Caco-2 (cell line): ENCODE measurements at regions not wholly inside any gene's neighbourhood (a gene's known extent, or its start where the extent isn't known, plus 50 kb on each side); places are given as distances from the start of the nearest gene placed in this dataset.
"Not testable (repeated sequence)": the region's sequence is repeated elsewhere in the genome, so short reads cannot be mapped to it uniquely, and the experiment has no call there.

Experiments
- BruUV-seq: library from RNA; stranded (reverse); fragments of 400-500 nt; replicated peaks from 2 replicates; lab custom pipeline; 2021; lab: Mats Ljungman, UMichigan
- CTCF ChIA-PET: fragments of 300-600 bp; sonication (Branson Sonifier 250); formaldehyde crosslinking; loops from one replicate; lab custom pipeline; 2022; ENCODE audit warnings: antibody characterized with exemption; lab: Charles Lee
- POLR2A ChIA-PET: fragments of 300-600 bp; sonication (Branson Sonifier 250); formaldehyde crosslinking; loops from one replicate; lab custom pipeline; 2022; ENCODE audit warnings: antibody characterized with exemption; lab: Charles Lee
- DNase-seq, 2 experiments: peaks; one replicate each; pipeline versions ENCODE4 v3.0.0 to v3.0.0-alpha.2; 2020 to 2022
- H3K27me3 ChIP-seq: replicated peaks from 2 replicates; pipeline ENCODE4 v1.6.0; 2011; ENCODE audit warnings: low read length; ENCODE audit not compliant: control insufficient read depth, insufficient read depth
- H3K36me3 ChIP-seq: 2 replicates; pipeline ENCODE4 v1.5.1; 2011; ENCODE audit warnings: low read length; ENCODE audit not compliant: control insufficient read depth, insufficient read depth
- H3K4me1 ChIP-seq: fragments of 250-450 bp; sonication (Bioruptor Pico); 2 replicates; pipeline ENCODE4 v1.5.1; 2020; ENCODE audit warnings: mild to moderate bottlenecking
- H3K4me3 ChIP-seq: 2 replicates; pipeline ENCODE4 v1.5.1; 2011; ENCODE audit warnings: low read depth, mild to moderate bottlenecking, control low read depth, low read length
- H3K9me3 ChIP-seq: fragments of 250-450 bp; sonication (Bioruptor Pico); 2 replicates; pipeline ENCODE4 v1.5.1; 2020; ENCODE audit warnings: mild to moderate bottlenecking, moderate library complexity
- H3K27ac Mint-ChIP-seq: one replicate; pipeline ENCODE4 v1.8.0; 2022; ENCODE audit warnings: mixed read lengths; ENCODE audit not compliant: unreplicated experiment
- H3K27me3 Mint-ChIP-seq: one replicate; pipeline ENCODE4 v1.8.0; 2022; ENCODE audit warnings: mixed read lengths; ENCODE audit not compliant: insufficient read depth, unreplicated experiment
- H3K36me3 Mint-ChIP-seq: one replicate; pipeline ENCODE4 v1.8.0; 2022; ENCODE audit warnings: mild to moderate bottlenecking, mixed read lengths; ENCODE audit not compliant: insufficient read depth, unreplicated experiment
- H3K4me1 Mint-ChIP-seq: one replicate; pipeline ENCODE4 v1.8.0; 2022; ENCODE audit warnings: low read depth, mixed read lengths; ENCODE audit not compliant: unreplicated experiment
- H3K4me3 Mint-ChIP-seq: one replicate; pipeline ENCODE4 v1.8.0; 2022; ENCODE audit warnings: mild to moderate bottlenecking, moderate library complexity, mixed read lengths; ENCODE audit not compliant: unreplicated experiment
- H3K9me3 Mint-ChIP-seq: one replicate; pipeline ENCODE4 v1.8.0; 2022; ENCODE audit warnings: mixed read lengths; ENCODE audit not compliant: unreplicated experiment
- intact Hi-C: fragments of 100-400 bp; cut with micrococcal nuclease; formaldehyde crosslinking; loops from one replicate; pipeline ENCODE4 v1.10.0; 2022; ENCODE audit not compliant: unreplicated experiment
- TF ChIP-seq, protein P1 (sequence below), 2 experiments: fragments of 200-600 bp in 1 of 2; IDR thresholded peaks; 1 replicate in 1 of 2; 2 replicates in 1 of 2; pipeline versions ENCODE4 v1.5.1 to v1.8.0; 2011 to 2022; ENCODE audit warnings: antibody characterized with exemption in 1 of 2, control low read depth in 1 of 2, inconsistent platforms in 1 of 2, low read depth in 1 of 2, low read length in 1 of 2, mild to moderate bottlenecking in 1 of 2, moderate library complexity in 1 of 2; ENCODE audit not compliant: insufficient read depth in 1 of 2, severe bottlenecking in 1 of 2, unreplicated experiment in 1 of 2

DNA sequence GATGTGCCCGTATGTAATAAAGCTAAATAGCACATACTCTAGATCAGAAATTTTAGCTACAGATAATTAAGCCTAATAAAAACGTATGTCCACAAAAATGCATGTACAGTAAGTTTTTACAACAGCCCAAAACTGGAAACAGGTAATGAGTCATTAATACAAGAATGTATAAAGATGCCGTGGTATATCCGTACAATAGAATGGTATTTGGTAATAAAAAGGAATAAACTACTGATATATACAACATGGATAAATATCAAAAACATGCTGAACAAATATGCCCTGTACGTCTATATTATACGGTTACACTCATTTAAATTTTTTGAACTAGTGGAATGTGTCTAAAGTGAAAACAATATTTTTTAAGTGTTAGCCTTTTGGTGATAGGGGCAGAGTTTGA is 128.2 kb upstream of the ADGRB3 start:
- H3K27me3 Mint-ChIP-seq: no peaks in the 10 kb centered on the region
- no peak overlapping the region for H3K27ac Mint-ChIP-seq
- ChIA-PET CTCF (no interaction called here), POLR2A (no interaction called here)
- TF ChIP-seq, protein P1, sequence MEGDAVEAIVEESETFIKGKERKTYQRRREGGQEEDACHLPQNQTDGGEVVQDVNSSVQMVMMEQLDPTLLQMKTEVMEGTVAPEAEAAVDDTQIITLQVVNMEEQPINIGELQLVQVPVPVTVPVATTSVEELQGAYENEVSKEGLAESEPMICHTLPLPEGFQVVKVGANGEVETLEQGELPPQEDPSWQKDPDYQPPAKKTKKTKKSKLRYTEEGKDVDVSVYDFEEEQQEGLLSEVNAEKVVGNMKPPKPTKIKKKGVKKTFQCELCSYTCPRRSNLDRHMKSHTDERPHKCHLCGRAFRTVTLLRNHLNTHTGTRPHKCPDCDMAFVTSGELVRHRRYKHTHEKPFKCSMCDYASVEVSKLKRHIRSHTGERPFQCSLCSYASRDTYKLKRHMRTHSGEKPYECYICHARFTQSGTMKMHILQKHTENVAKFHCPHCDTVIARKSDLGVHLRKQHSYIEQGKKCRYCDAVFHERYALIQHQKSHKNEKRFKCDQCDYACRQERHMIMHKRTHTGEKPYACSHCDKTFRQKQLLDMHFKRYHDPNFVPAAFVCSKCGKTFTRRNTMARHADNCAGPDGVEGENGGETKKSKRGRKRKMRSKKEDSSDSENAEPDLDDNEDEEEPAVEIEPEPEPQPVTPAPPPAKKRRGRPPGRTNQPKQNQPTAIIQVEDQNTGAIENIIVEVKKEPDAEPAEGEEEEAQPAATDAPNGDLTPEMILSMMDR (IDR thresholded peaks at IDR 0.05; ENCODE audit: insufficient read depth in 1 of 2, low read depth in 1 of 2, low read length in 1 of 2, severe bottlenecking in 1 of 2, unreplicated experiment in 1 of 2): no peak
- H3K36me3 Mint-ChIP-seq: no peaks in the 10 kb centered on the region
- Histone ChIP-seq H3K4me1 (no peaks in the 10 kb centered on the region), H3K36me3 (no peaks in the 10 kb centered on the region), H3K27me3 (no peaks in the 10 kb centered on the region), H3K4me3 (no peak overlapping the region), H3K9me3 (no peaks in the 10 kb centered on the region)
- H3K4me3 Mint-ChIP-seq: no peak overlapping the region
- intact Hi-C loops: no loop called here
- BruUV-seq: no TSS peak
- no peaks in the 10 kb centered on the region for H3K9me3 Mint-ChIP-seq
- H3K4me1 Mint-ChIP-seq: no peaks in the 10 kb centered on the region
- DNase-seq: no peak

GRCh38 chr6:68502946-68503345 is 132.1 kb upstream of the ADGRB3 start:
- ChIA-PET CTCF (no interaction called here), POLR2A (no interaction called here)
- H3K27ac Mint-ChIP-seq: no peak overlapping the region
- H3K4me3 Mint-ChIP-seq: no peak overlapping the region
- H3K27me3 Mint-ChIP-seq: no peaks in the 10 kb centered on the region
- no peaks in the 10 kb centered on the region for H3K9me3 Mint-ChIP-seq
- no peak for DNase-seq
- H3K27me3 ChIP-seq: no peaks in the 10 kb centered on the region
- no peaks in the 10 kb centered on the region for H3K4me1 Mint-ChIP-seq
- no peaks in the 10 kb centered on the region for H3K36me3 ChIP-seq
- no TSS peak for BruUV-seq
- H3K9me3 ChIP-seq: no peaks in the 10 kb centered on the region
- H3K4me1 ChIP-seq: no peaks in the 10 kb centered on the region
- no peaks in the 10 kb centered on the region for H3K36me3 Mint-ChIP-seq
- intact Hi-C loops: no loop called here
- no peak overlapping the region for H3K4me3 ChIP-seq
- TF ChIP-seq, protein P1 (IDR thresholded peaks at IDR 0.05; ENCODE audit: insufficient read depth in 1 of 2, low read depth in 1 of 2, low read length in 1 of 2, severe bottlenecking in 1 of 2, unreplicated experiment in 1 of 2): no peak

- Mint-ChIP-seq H3K36me3 (no peaks in the 10 kb centered on the region), H3K27me3 (no peaks in the 10 kb centered on the region), H3K9me3 (peaks cover 12% of the 10 kb centered on the region), H3K27ac (no peak overlapping the region), H3K4me1 (no peaks in the 10 kb centered on the region), H3K4me3 (no peak overlapping the region)
- H3K4me3 ChIP-seq: no peak overlapping the region
- no peaks in the 10 kb centered on the region for H3K36me3 ChIP-seq
- ChIA-PET POLR2A (no interaction called here), CTCF (no interaction called here)
- TF ChIP-seq, protein P1 (IDR thresholded peaks at IDR 0.05; ENCODE audit: insufficient read depth in 1 of 2, low read depth in 1 of 2, low read length in 1 of 2, severe bottlenecking in 1 of 2, unreplicated experiment in 1 of 2): no peak
- intact Hi-C loops: no loop called here
- no peak for DNase-seq
- no TSS peak for BruUV-seq
- no peaks in the 10 kb centered on the region for H3K9me3 ChIP-seq
- no peaks in the 10 kb centered on the region for H3K27me3 ChIP-seq
- no peaks in the 10 kb centered on the region for H3K4me1 ChIP-seq
These were observed 137.2 kb upstream of the ADGRB3 start for GRCh38 chr6:68497927-68498326.

DNA sequence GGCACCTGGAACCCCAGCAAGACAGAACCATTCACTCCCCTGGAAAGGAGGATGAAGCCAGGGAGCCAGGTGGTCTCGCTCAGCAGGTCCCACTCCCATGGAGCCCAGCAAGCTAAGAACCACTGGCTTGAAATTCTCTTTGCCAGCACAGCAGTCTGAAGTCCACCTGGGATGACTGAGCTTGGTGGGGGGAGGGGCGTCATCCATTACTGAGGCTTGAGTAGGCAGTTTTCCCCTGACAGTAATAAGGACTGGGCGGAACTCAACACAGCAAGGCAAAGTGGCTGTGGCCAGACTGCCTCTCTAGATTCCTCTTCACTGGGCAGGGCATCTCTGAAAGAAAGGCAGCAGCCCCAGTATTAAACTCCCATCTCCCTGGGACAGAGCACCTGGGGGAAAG is 140.2 kb upstream of the ADGRB3 start:
- H3K36me3 Mint-ChIP-seq, H3K27me3 Mint-ChIP-seq, POLR2A ChIA-PET, H3K4me1 ChIP-seq, intact Hi-C loops, H3K9me3 ChIP-seq, H3K4me3 ChIP-seq, H3K4me1 Mint-ChIP-seq, H3K27me3 ChIP-seq, CTCF ChIA-PET, DNase-seq, BruUV-seq, H3K4me3 Mint-ChIP-seq, H3K27ac Mint-ChIP-seq, H3K36me3 ChIP-seq: not testable (repeated sequence)
- H3K9me3 Mint-ChIP-seq: peaks cover 17% of the 10 kb centered on the region
